ENCODE measurements at regions not wholly inside any gene's neighbourhood (a gene's known extent, or its start where the extent isn't known, plus 50 kb on each side); places are given as distances from the start of the nearest gene placed in this dataset.
A peak's percentile ranks its signal among the peaks of the same experiment; 100 is the strongest.
"Not testable (repeated sequence)": the region's sequence is repeated elsewhere in the genome, so short reads cannot be mapped to it uniquely, and the experiment has no call there.

GRCh38 chr6:4225161-4225872 is 89.9 kb upstream of the ECI2 start:
- Histone ChIP-seq H3K36me3 (ENCODE audit: control insufficient read depth, insufficient read depth, low read length) (no peaks in the 10 kb centered on the region), H3K27me3 (ENCODE audit: control insufficient read depth, insufficient read depth, low read length) (no peaks in the 10 kb centered on the region), H3K4me3 (ENCODE audit: low read depth, low read length) (no peak overlapping the region)
- TF ChIP-seq, protein P1, sequence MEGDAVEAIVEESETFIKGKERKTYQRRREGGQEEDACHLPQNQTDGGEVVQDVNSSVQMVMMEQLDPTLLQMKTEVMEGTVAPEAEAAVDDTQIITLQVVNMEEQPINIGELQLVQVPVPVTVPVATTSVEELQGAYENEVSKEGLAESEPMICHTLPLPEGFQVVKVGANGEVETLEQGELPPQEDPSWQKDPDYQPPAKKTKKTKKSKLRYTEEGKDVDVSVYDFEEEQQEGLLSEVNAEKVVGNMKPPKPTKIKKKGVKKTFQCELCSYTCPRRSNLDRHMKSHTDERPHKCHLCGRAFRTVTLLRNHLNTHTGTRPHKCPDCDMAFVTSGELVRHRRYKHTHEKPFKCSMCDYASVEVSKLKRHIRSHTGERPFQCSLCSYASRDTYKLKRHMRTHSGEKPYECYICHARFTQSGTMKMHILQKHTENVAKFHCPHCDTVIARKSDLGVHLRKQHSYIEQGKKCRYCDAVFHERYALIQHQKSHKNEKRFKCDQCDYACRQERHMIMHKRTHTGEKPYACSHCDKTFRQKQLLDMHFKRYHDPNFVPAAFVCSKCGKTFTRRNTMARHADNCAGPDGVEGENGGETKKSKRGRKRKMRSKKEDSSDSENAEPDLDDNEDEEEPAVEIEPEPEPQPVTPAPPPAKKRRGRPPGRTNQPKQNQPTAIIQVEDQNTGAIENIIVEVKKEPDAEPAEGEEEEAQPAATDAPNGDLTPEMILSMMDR (IDR thresholded peaks at IDR 0.05; ENCODE audit: insufficient read depth, low read length, severe bottlenecking) = no peak
- FAIRE-seq (no peak), DNase-seq (ENCODE audit: low read depth) (no peak)

GRCh38 chr6:4224067-4224978 is 88.9 kb upstream of the ECI2 start:
- no peak for DNase-seq (ENCODE audit: low read depth)
- Histone ChIP-seq H3K27me3 (ENCODE audit: control insufficient read depth, insufficient read depth, low read length) (no peaks in the 10 kb centered on the region), H3K4me3 (ENCODE audit: low read depth, low read length) (no peak overlapping the region), H3K36me3 (ENCODE audit: control insufficient read depth, insufficient read depth, low read length) (no peaks in the 10 kb centered on the region)
- TF ChIP-seq, protein P1 (IDR thresholded peaks at IDR 0.05; ENCODE audit: insufficient read depth, low read length, severe bottlenecking) = no peak
- no peak for FAIRE-seq

GRCh38 chr6:4220558-4220957 is 85.2 kb upstream of the ECI2 start:
- DNase-seq (ENCODE audit: low read depth) (peak; percentile 39), FAIRE-seq (no peak)
- H3K27me3 ChIP-seq (ENCODE audit: control insufficient read depth, insufficient read depth, low read length) = no peaks in the 10 kb centered on the region
- TF ChIP-seq, protein P1 (IDR thresholded peaks at IDR 0.05; ENCODE audit: insufficient read depth, low read length, severe bottlenecking) = no peak
- no peak overlapping the region for H3K4me3 ChIP-seq (ENCODE audit: low read depth, low read length)
- no peaks in the 10 kb centered on the region for H3K36me3 ChIP-seq (ENCODE audit: control insufficient read depth, insufficient read depth, low read length)

GRCh38 chr6:4218619-4219317 is 83.4 kb upstream of the ECI2 start:
- FAIRE-seq = not testable (repeated sequence)

DNA sequence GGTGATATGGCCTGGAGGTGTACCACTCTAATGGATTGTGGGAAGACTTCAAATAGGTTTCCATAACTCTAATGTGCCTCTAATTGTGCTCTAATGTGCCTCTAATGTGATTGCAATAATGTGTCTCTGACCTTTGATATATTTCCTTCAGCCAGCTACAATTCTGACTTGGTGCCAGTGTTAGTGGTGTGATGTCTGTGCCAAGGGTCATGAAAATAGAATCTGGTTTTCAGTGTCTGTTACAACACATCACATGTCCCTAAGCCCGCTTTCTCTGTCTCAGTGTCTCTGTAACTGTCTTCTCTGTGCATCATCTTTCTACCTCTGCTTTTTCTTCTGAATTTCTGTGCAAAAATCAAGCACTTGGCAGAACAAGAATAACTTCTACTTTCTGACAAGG is 77.2 kb upstream of the ECI2 start:
- TF ChIP-seq, protein P1 (IDR thresholded peaks at IDR 0.05; ENCODE audit: insufficient read depth, low read length, severe bottlenecking) = no peak

More at GRCh38 chr6:4218619-4219317, 83.4 kb upstream of the ECI2 start:
- not testable (repeated sequence) for H3K27me3 ChIP-seq (ENCODE audit: control insufficient read depth, insufficient read depth, low read length); H3K36me3 ChIP-seq (ENCODE audit: control insufficient read depth, insufficient read depth, low read length); H3K4me3 ChIP-seq (ENCODE audit: low read depth, low read length); DNase-seq (ENCODE audit: low read depth)

More for the DNA sequence above, 77.2 kb upstream of the ECI2 start:
- no peak for DNase-seq (ENCODE audit: low read depth)
- no peak for FAIRE-seq
- no peak overlapping the region for H3K4me3 ChIP-seq (ENCODE audit: low read depth, low read length)
- no peaks in the 10 kb centered on the region for H3K36me3 ChIP-seq (ENCODE audit: control insufficient read depth, insufficient read depth, low read length)
- H3K27me3 ChIP-seq (ENCODE audit: control insufficient read depth, insufficient read depth, low read length) = no peaks in the 10 kb centered on the region

All from bronchial epithelial cell (primary cell).